Fibroblast of pulmonary artery (primary cell): ENCODE measurements at regions not wholly inside any gene's neighbourhood (a gene's known extent, or its start where the extent isn't known, plus 50 kb on each side); places are given as distances from the start of the nearest gene placed in this dataset.

Experiments
- DNase-seq: peaks from one replicate; pipeline ENCODE4 v3.0.0-alpha.2; 2010; ENCODE audit warnings: low read depth
- H3K4me3 ChIP-seq: replicated peaks from 2 replicates; pipeline ENCODE4 v1.5.1; 2011; ENCODE audit warnings: low read depth, mild to moderate bottlenecking, control low read depth, low read length, moderate library complexity
- CTCF ChIP-seq: IDR thresholded peaks from 2 replicates; pipeline ENCODE4 v1.5.1; 2011; ENCODE audit warnings: mild to moderate bottlenecking, control low read depth, low read length, inconsistent platforms; ENCODE audit errors: missing control alignments

- H3K4me3 ChIP-seq = no peak overlapping the region
- no peak for DNase-seq
- no peak for TF ChIP-seq CTCF
Observed at GRCh38 chr5:73278693-73279092, 105.7 kb downstream of the TMEM174 start.

- H3K4me3 ChIP-seq = no peak overlapping the region
- no peak for DNase-seq
Observed at GRCh38 chr5:73274881-73275663, 102.1 kb downstream of the TMEM174 start.

GRCh38 chr5:73274121-73274520 lies 101.1 kb downstream of the TMEM174 start:
- TF ChIP-seq CTCF = no peak
- DNase-seq = no peak
- H3K4me3 ChIP-seq = no peak overlapping the region

More at GRCh38 chr5:73274881-73275663, 102.1 kb downstream of the TMEM174 start:
- TF ChIP-seq CTCF = no peak

GRCh38 chr5:73273379-73274050 lies 100.5 kb downstream of the TMEM174 start:
- no peak overlapping the region for H3K4me3 ChIP-seq
- DNase-seq = no peak
- no peak for TF ChIP-seq CTCF

- H3K4me3 ChIP-seq = no peak overlapping the region
- DNase-seq = no peak
- no peak for TF ChIP-seq CTCF
Observed at GRCh38 chr5:73272351-73272750, 99.4 kb downstream of the TMEM174 start.

- no peak for TF ChIP-seq CTCF
- no peak overlapping the region for H3K4me3 ChIP-seq
- DNase-seq = no peak
Observed at GRCh38 chr5:73268826-73269225, 95.8 kb downstream of the TMEM174 start.
